ENCODE measurements at regions not wholly inside any gene's neighbourhood (a gene's known extent, or its start where the extent isn't known, plus 50 kb on each side); places are given as distances from the start of the nearest gene placed in this dataset.

DNA sequence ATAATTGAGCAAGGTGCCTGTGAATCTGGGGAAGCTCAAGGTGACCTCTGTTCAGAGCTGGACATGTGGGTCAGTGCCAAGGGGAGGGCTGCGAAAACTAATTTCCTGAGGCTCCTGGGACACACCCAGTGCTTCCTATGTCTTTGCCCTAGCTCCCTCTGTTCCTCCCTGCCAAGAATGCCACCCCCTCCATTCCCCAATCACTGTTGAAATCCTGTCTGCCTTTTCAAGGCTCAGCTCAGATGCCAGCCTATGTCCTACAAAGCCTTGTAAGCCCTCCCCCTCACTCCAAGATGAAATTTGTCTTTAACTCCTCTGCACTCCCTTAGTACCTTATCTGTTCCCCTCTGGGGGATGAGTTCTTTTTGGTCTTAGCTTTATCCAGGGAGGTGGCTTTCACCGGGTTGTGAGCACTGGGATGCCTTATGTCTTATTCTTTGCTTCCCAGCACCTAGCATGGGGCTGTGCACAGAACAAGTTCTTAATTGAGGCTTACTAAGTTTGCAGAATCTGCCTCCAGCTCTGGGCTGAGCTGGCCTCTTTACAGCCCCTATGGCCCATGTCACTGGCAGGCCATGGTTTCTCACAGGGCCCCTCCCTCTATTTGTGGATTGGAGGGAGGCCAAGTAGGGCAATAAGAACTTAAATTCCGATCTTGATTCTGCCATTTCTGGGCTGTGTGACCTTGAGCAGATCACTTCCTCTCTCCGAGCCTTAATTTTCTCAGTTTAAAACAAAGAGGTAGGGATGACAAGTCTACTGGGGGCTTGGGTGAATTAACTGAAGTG is 51.5 kb upstream of the EPB41L1 start:
- no peak for DNase-seq (ENCODE audit: insufficient read length, low spot score)
- FAIRE-seq, result no peak

DNA sequence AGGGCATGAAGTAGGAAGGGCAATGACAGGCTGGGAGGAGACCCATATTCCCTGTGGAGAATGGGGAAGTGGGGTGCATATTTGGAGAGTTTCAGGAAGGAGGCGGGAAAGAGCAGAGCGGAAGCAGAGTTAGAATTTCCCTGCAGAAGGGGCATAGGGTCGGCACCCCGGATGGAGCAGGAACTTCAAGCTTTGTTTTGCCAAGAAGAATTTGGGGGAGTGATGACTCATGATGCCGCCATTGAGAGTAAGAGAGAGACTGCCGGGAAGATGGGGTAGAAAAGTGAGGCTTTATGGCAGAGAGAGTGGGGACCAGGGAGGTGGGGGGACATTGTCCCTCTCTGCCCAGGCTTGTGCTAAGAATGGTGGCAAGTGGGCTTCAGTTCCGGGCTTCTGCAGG is 50.3 kb upstream of the EPB41L1 start:
- no peak for DNase-seq (ENCODE audit: insufficient read length, low spot score)
- FAIRE-seq, result no peak
